NB4 (cell line): ENCODE measurements at regions not wholly inside any gene's neighbourhood (a gene's known extent, or its start where the extent isn't known, plus 50 kb on each side); places are given as distances from the start of the nearest gene placed in this dataset.

ENCODE experiments used
- CTCF ChIP-seq: IDR thresholded peaks from one replicate; pipeline ENCODE4 v1.5.1; 2012; ENCODE audit warnings: low read depth, low read length
- MAX ChIP-seq: IDR thresholded peaks from 2 replicates; pipeline ENCODE4 v1.6.1; 2011; ENCODE audit warnings: low read depth, low read length
- POLR2A ChIP-seq: IDR thresholded peaks from 2 replicates; pipeline ENCODE4 v1.6.1; 2011; ENCODE audit warnings: mild to moderate bottlenecking; ENCODE audit not compliant: insufficient read length; ENCODE audit errors: extremely low read depth

GRCh38 chr13:48804821-48805601 lies 151.3 kb downstream of the CYSLTR2 start:
- TF ChIP-seq CTCF (no peak), MAX (peak; percentile 46; the same call in 1 of the 2 replicates), POLR2A (no peak)
